ENCODE measurements at regions not wholly inside any gene's neighbourhood (a gene's known extent, or its start where the extent isn't known, plus 50 kb on each side); places are given as distances from the start of the nearest gene placed in this dataset.
"Not testable (repeated sequence)": the region's sequence is repeated elsewhere in the genome, so short reads cannot be mapped to it uniquely, and the experiment has no call there.

GRCh38 chr15:30688684-30689083 is 62.8 kb downstream of the ARHGAP11B start:
- H3K4me1 Mint-ChIP-seq; H3K56ac ChIP-seq (ENCODE audit: insufficient read length, low read depth, low read length); H4K8ac ChIP-seq (replicated peaks; ENCODE audit: insufficient read length, low read depth, low read length); H3K4me1 ChIP-seq (ENCODE audit: insufficient read depth, low read length); H2AFZ ChIP-seq (ENCODE audit: low read length); H2BK12ac ChIP-seq (ENCODE audit: insufficient read length, low read depth, low read length); H3K27me3 ChIP-seq (ENCODE audit: insufficient read depth, low read length); H2BK5ac ChIP-seq (ENCODE audit: insufficient read length, low read length); H2BK15ac ChIP-seq (ENCODE audit: low read depth, low read length); H4K20me1 ChIP-seq (ENCODE audit: control insufficient read depth, insufficient read depth, insufficient read length); H3K4me2 ChIP-seq (ENCODE audit: insufficient read depth, insufficient read length, low read length); H3K9ac ChIP-seq (ENCODE audit: extremely low read depth, insufficient read length, low read length); H2BK20ac ChIP-seq (ENCODE audit: low read depth, low read length, poor library complexity, severe bottlenecking); H3T11ph ChIP-seq (ENCODE audit: low read length); H3K79me1 ChIP-seq (ENCODE audit: insufficient read depth, low read depth, low read length, poor library complexity, severe bottlenecking); H3K23ac ChIP-seq (ENCODE audit: insufficient read length, low read depth, low read length); H3K27ac Mint-ChIP-seq; H3K18ac ChIP-seq (ENCODE audit: insufficient read length, low read depth, low read length); H3K79me2 ChIP-seq (ENCODE audit: insufficient read depth, low read length); H3K14ac ChIP-seq (ENCODE audit: insufficient read depth, low read length); H3K27me3 Mint-ChIP-seq (ENCODE audit: low read depth); DNase-seq; H3K23me2 ChIP-seq (ENCODE audit: insufficient read length, low read depth, low read length, poor library complexity, severe bottlenecking); H2BK120ac ChIP-seq (ENCODE audit: low read depth, low read length, poor library complexity, severe bottlenecking); H3K27ac ChIP-seq (ENCODE audit: insufficient read length, low read depth, low read length); H3K4me3 Mint-ChIP-seq; H2AK5ac ChIP-seq (ENCODE audit: insufficient read length, low read length); H3K9me3 ChIP-seq (ENCODE audit: control insufficient read depth, low read depth, low read length); H3K9me3 Mint-ChIP-seq; H4K91ac ChIP-seq (ENCODE audit: insufficient read length, low read depth, low read length); H3K4ac ChIP-seq (ENCODE audit: low read depth, low read length); H4K5ac ChIP-seq (ENCODE audit: insufficient read length, low read depth, low read length): not testable (repeated sequence)
- no CpG with 5 or more reads among the region's 5 CpGs for WGBS (ENCODE audit: extremely low coverage, insufficient read length, low lambda C conversion rate)
- peaks cover 6 to 13% (median 11%) of the 10 kb centered on the region in 3 experiments; a peak in 6 of 7 replicates for H3K36me3 Mint-ChIP-seq (ENCODE audit: insufficient read depth in 1 of 3, low read depth in 3 of 3)

- not testable (repeated sequence) for H3T11ph ChIP-seq (ENCODE audit: low read length); H3K4me1 Mint-ChIP-seq; H3K27me3 ChIP-seq (ENCODE audit: insufficient read depth, low read length); H3K79me1 ChIP-seq (ENCODE audit: insufficient read depth, low read depth, low read length, poor library complexity, severe bottlenecking); H3K79me2 ChIP-seq (ENCODE audit: insufficient read depth, low read length); H3K4me1 ChIP-seq (ENCODE audit: insufficient read depth, low read length); H2BK12ac ChIP-seq (ENCODE audit: insufficient read length, low read depth, low read length); H3K27me3 Mint-ChIP-seq (ENCODE audit: low read depth); H3K14ac ChIP-seq (ENCODE audit: insufficient read depth, low read length); H3K56ac ChIP-seq (ENCODE audit: insufficient read length, low read depth, low read length); H3K9me3 ChIP-seq (ENCODE audit: control insufficient read depth, low read depth, low read length); H3K23ac ChIP-seq (ENCODE audit: insufficient read length, low read depth, low read length); H3K4me3 Mint-ChIP-seq; H4K20me1 ChIP-seq (ENCODE audit: control insufficient read depth, insufficient read depth, insufficient read length); H2BK5ac ChIP-seq (ENCODE audit: insufficient read length, low read length); H4K5ac ChIP-seq (ENCODE audit: insufficient read length, low read depth, low read length); H3K9ac ChIP-seq (ENCODE audit: extremely low read depth, insufficient read length, low read length); H3K4ac ChIP-seq (ENCODE audit: low read depth, low read length); H3K4me2 ChIP-seq (ENCODE audit: insufficient read depth, insufficient read length, low read length); H3K23me2 ChIP-seq (ENCODE audit: insufficient read length, low read depth, low read length, poor library complexity, severe bottlenecking); H2AFZ ChIP-seq (ENCODE audit: low read length); H3K27ac ChIP-seq (ENCODE audit: insufficient read length, low read depth, low read length); H4K8ac ChIP-seq (replicated peaks; ENCODE audit: insufficient read length, low read depth, low read length); H4K91ac ChIP-seq (ENCODE audit: insufficient read length, low read depth, low read length); H2AK5ac ChIP-seq (ENCODE audit: insufficient read length, low read length); H2BK20ac ChIP-seq (ENCODE audit: low read depth, low read length, poor library complexity, severe bottlenecking); H2BK120ac ChIP-seq (ENCODE audit: low read depth, low read length, poor library complexity, severe bottlenecking); H2BK15ac ChIP-seq (ENCODE audit: low read depth, low read length); H3K9me3 Mint-ChIP-seq; H3K18ac ChIP-seq (ENCODE audit: insufficient read length, low read depth, low read length); DNase-seq
- peaks cover 6 to 13% (median 11%) of the 10 kb centered on the region in 3 experiments; a peak in 6 of 7 replicates for H3K36me3 Mint-ChIP-seq (ENCODE audit: insufficient read depth in 1 of 3, low read depth in 3 of 3)
- no CpG with 5 or more reads among the region's 2 CpGs for WGBS (ENCODE audit: extremely low coverage, insufficient read length, low lambda C conversion rate)
- H3K27ac Mint-ChIP-seq = peak overlapping the region in 1 of 3 experiments; percentile 31; a peak in 1 of 7 replicates
These were observed 64.2 kb downstream of the ARHGAP11B start for GRCh38 chr15:30690153-30690552.
